ENCODE measurements at regions not wholly inside any gene's neighbourhood (a gene's known extent, or its start where the extent isn't known, plus 50 kb on each side); places are given as distances from the start of the nearest gene placed in this dataset.

GRCh38 chr9:119601632-119602031 is 232.4 kb upstream of the BRINP1 start:
- no peak overlapping the region for H4K8ac ChIP-seq (ENCODE audit: low read depth, low read length)
- H2BK12ac ChIP-seq (ENCODE audit: low read length), result no peak overlapping the region
- H3K27ac ChIP-seq (replicated peaks; ENCODE audit: low read length), result no peak overlapping the region
- H2BK5ac ChIP-seq (ENCODE audit: low read length), result no peak overlapping the region
- H2AK5ac ChIP-seq (ENCODE audit: low read depth, low read length), result no peak overlapping the region
- H3K9me3 ChIP-seq (replicated peaks in 1 of 2; ENCODE audit: control insufficient read depth in 2 of 2, insufficient read depth in 1 of 2, low read depth in 1 of 2, low read length in 2 of 2), result no peaks in the 10 kb centered on the region
- H4K91ac ChIP-seq (ENCODE audit: low read depth, low read length, poor library complexity), result no peak overlapping the region
- no peak for DNase-seq (ENCODE audit: low spot score)
- no peak overlapping the region for H3K4me2 ChIP-seq (ENCODE audit: insufficient read depth, low read length, poor library complexity, severe bottlenecking)
- no peak overlapping the region for H2BK15ac ChIP-seq (ENCODE audit: low read length)
- no peak overlapping the region for H2AFZ ChIP-seq (ENCODE audit: low read length)
- no peak overlapping the region for H2BK120ac ChIP-seq (ENCODE audit: low read depth, low read length)
- H3K4ac ChIP-seq (ENCODE audit: low read length), result no peak overlapping the region
- peaks cover 0 to 7% of the 10 kb centered on the region in 2 donors for H3K4me1 ChIP-seq (ENCODE audit: control insufficient read depth in 2 of 2, insufficient read depth in 1 of 2, low read depth in 1 of 2, low read length in 2 of 2)
- no peak overlapping the region for H3K14ac ChIP-seq (ENCODE audit: low read length)
- peak overlapping the region; percentile 3 for H3K18ac ChIP-seq (ENCODE audit: low read length)
- no peak overlapping the region for H3K23ac ChIP-seq (ENCODE audit: low read depth, low read length, poor library complexity)
- H3K36me3 ChIP-seq (replicated peaks in 1 of 2; ENCODE audit: control insufficient read depth in 2 of 2, insufficient read depth in 2 of 2, low read length in 2 of 2), result no peaks in the 10 kb centered on the region
- H3K27me3 ChIP-seq (ENCODE audit: control insufficient read depth in 3 of 3, insufficient read depth in 3 of 3, low read depth in 1 of 3, low read length in 3 of 3), result no peaks in the 10 kb centered on the region
- no peak overlapping the region for H3K9ac ChIP-seq (ENCODE audit: low read depth, low read length, poor library complexity)
- no peak overlapping the region for H3K4me3 ChIP-seq (ENCODE audit: low read length in 2 of 2)
- H3K79me1 ChIP-seq (ENCODE audit: low read depth, low read length), result no peaks in the 10 kb centered on the region

DNA sequence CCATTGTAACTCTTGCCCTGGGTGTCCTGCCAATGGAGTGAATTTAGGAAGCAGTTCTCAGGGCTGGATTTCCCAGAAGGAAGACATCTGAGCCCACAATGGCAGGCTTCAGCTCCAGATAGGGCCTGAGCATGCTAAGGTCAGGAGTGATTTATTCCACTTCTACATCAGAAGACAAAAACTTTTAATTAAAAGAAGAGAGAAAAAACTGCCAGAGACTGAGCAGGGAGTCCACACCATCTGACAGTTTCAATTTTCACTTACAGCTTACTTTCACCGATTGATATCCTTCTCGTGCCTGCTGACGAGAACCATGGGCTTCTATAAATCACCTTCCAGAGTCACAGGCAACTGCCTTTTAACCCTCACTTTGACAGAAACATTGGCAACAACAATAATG is 228.3 kb upstream of the BRINP1 start:
- H2BK12ac ChIP-seq (ENCODE audit: low read length), result no peak overlapping the region
- H3K27ac ChIP-seq (replicated peaks; ENCODE audit: low read length), result no peak overlapping the region
- H4K8ac ChIP-seq (ENCODE audit: low read depth, low read length), result no peak overlapping the region
- no peak overlapping the region for H3K4ac ChIP-seq (ENCODE audit: low read length)
- H4K91ac ChIP-seq (ENCODE audit: low read depth, low read length, poor library complexity), result no peak overlapping the region
- H2BK15ac ChIP-seq (ENCODE audit: low read length), result no peak overlapping the region
- H3K18ac ChIP-seq (ENCODE audit: low read length), result no peak overlapping the region
- H2AK5ac ChIP-seq (ENCODE audit: low read depth, low read length), result no peak overlapping the region
- no CpG with 5 or more reads among the region's 3 CpGs for WGBS, 2 donors (ENCODE audit: extremely low coverage in 2 of 2, insufficient read length in 2 of 2, insufficient replicate concordance in 1 of 2)
- no peak overlapping the region for H3K23ac ChIP-seq (ENCODE audit: low read depth, low read length, poor library complexity)
- peaks cover 0 to 4% of the 10 kb centered on the region in 2 donors for H3K4me1 ChIP-seq (ENCODE audit: control insufficient read depth in 2 of 2, insufficient read depth in 1 of 2, low read depth in 1 of 2, low read length in 2 of 2)
- H2BK120ac ChIP-seq (ENCODE audit: low read depth, low read length), result no peak overlapping the region
- H3K14ac ChIP-seq (ENCODE audit: low read length), result no peak overlapping the region
- H2AFZ ChIP-seq (ENCODE audit: low read length), result no peak overlapping the region
- H3K79me1 ChIP-seq (ENCODE audit: low read depth, low read length), result no peaks in the 10 kb centered on the region
- no peak overlapping the region for H2BK5ac ChIP-seq (ENCODE audit: low read length)
- no peak for DNase-seq (ENCODE audit: low spot score)
- no peak overlapping the region for H3K4me3 ChIP-seq (ENCODE audit: low read length in 2 of 2)
- H3K9me3 ChIP-seq (replicated peaks in 1 of 2; ENCODE audit: control insufficient read depth in 2 of 2, insufficient read depth in 1 of 2, low read depth in 1 of 2, low read length in 2 of 2), result no peaks in the 10 kb centered on the region
- H3K36me3 ChIP-seq (replicated peaks in 1 of 2; ENCODE audit: control insufficient read depth in 2 of 2, insufficient read depth in 2 of 2, low read length in 2 of 2), result no peaks in the 10 kb centered on the region
- no peak overlapping the region for H3K9ac ChIP-seq (ENCODE audit: low read depth, low read length, poor library complexity)
- H3K27me3 ChIP-seq (ENCODE audit: control insufficient read depth in 3 of 3, insufficient read depth in 3 of 3, low read depth in 1 of 3, low read length in 3 of 3), result no peaks in the 10 kb centered on the region
- no peak overlapping the region for H3K4me2 ChIP-seq (ENCODE audit: insufficient read depth, low read length, poor library complexity, severe bottlenecking)

DNA sequence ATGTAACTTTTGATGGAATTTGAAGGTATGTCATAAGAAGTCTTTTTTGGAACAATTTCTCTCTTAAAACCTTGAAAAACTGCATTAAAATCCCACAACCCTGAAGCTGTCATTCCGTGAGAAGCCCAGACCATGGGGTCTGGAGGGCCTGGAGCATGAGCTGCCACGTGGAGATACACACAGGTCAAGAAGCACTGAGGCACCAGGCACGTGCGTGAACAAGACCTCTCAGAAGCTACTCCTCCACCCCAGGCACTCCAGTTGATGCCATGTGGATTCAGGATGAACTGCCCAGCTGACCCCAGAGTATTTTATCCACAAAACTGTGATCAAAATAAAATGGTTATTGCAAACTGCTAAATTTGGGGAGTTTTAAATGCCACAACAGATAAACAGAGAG is 227.5 kb upstream of the BRINP1 start:
- no peak overlapping the region for H3K4me2 ChIP-seq (ENCODE audit: insufficient read depth, low read length, poor library complexity, severe bottlenecking)
- H4K8ac ChIP-seq (ENCODE audit: low read depth, low read length), result no peak overlapping the region
- no peaks in the 10 kb centered on the region for H3K27me3 ChIP-seq (ENCODE audit: control insufficient read depth in 3 of 3, insufficient read depth in 3 of 3, low read depth in 1 of 3, low read length in 3 of 3)
- H2BK15ac ChIP-seq (ENCODE audit: low read length), result no peak overlapping the region
- H3K79me1 ChIP-seq (ENCODE audit: low read depth, low read length), result no peaks in the 10 kb centered on the region
- H3K4me3 ChIP-seq (ENCODE audit: low read length in 2 of 2), result peak overlapping the region in 1 of 2 donors; percentile 64
- H4K91ac ChIP-seq (ENCODE audit: low read depth, low read length, poor library complexity), result no peak overlapping the region
- no peak for DNase-seq (ENCODE audit: low spot score)
- H3K9me3 ChIP-seq (replicated peaks in 1 of 2; ENCODE audit: control insufficient read depth in 2 of 2, insufficient read depth in 1 of 2, low read depth in 1 of 2, low read length in 2 of 2), result no peaks in the 10 kb centered on the region
- H3K36me3 ChIP-seq (replicated peaks in 1 of 2; ENCODE audit: control insufficient read depth in 2 of 2, insufficient read depth in 2 of 2, low read length in 2 of 2), result no peaks in the 10 kb centered on the region
- H3K9ac ChIP-seq (ENCODE audit: low read depth, low read length, poor library complexity), result no peak overlapping the region
- no peak overlapping the region for H2BK120ac ChIP-seq (ENCODE audit: low read depth, low read length)
- H3K4ac ChIP-seq (ENCODE audit: low read length), result no peak overlapping the region
- no peak overlapping the region for H2BK12ac ChIP-seq (ENCODE audit: low read length)
- no peak overlapping the region for H3K14ac ChIP-seq (ENCODE audit: low read length)
- H2AFZ ChIP-seq (ENCODE audit: low read length), result no peak overlapping the region
- peaks cover 0 to 3% of the 10 kb centered on the region in 2 donors for H3K4me1 ChIP-seq (ENCODE audit: control insufficient read depth in 2 of 2, insufficient read depth in 1 of 2, low read depth in 1 of 2, low read length in 2 of 2)
- H3K18ac ChIP-seq (ENCODE audit: low read length), result no peak overlapping the region
- WGBS, 2 donors (ENCODE audit: extremely low coverage in 2 of 2, insufficient read length in 2 of 2, insufficient replicate concordance in 1 of 2), result no CpG with 5 or more reads among the region's 4 CpGs
- no peak overlapping the region for H3K23ac ChIP-seq (ENCODE audit: low read depth, low read length, poor library complexity)
- no peak overlapping the region for H2BK5ac ChIP-seq (ENCODE audit: low read length)
- no peak overlapping the region for H2AK5ac ChIP-seq (ENCODE audit: low read depth, low read length)
- no peak overlapping the region for H3K27ac ChIP-seq (replicated peaks; ENCODE audit: low read length)

GRCh38 chr9:119588874-119589744 is 219.9 kb upstream of the BRINP1 start:
- Histone ChIP-seq H3K4me1 (ENCODE audit: control insufficient read depth in 2 of 2, insufficient read depth in 1 of 2, low read depth in 1 of 2, low read length in 2 of 2) (peaks cover 0 to 12% of the 10 kb centered on the region in 2 donors), H3K4me2 (ENCODE audit: insufficient read depth, low read length, poor library complexity, severe bottlenecking) (no peak overlapping the region), H2BK120ac (ENCODE audit: low read depth, low read length) (no peak overlapping the region), H2BK15ac (ENCODE audit: low read length) (no peak overlapping the region), H3K9me3 (replicated peaks in 1 of 2; ENCODE audit: control insufficient read depth in 2 of 2, insufficient read depth in 1 of 2, low read depth in 1 of 2, low read length in 2 of 2) (no peaks in the 10 kb centered on the region), H3K23ac (ENCODE audit: low read depth, low read length, poor library complexity) (no peak overlapping the region), H3K4ac (ENCODE audit: low read length) (no peak overlapping the region), H3K9ac (ENCODE audit: low read depth, low read length, poor library complexity) (no peak overlapping the region), H2AK5ac (ENCODE audit: low read depth, low read length) (no peak overlapping the region), H3K79me1 (ENCODE audit: low read depth, low read length) (no peaks in the 10 kb centered on the region), H3K36me3 (replicated peaks in 1 of 2; ENCODE audit: control insufficient read depth in 2 of 2, insufficient read depth in 2 of 2, low read length in 2 of 2) (no peaks in the 10 kb centered on the region), H2BK12ac (ENCODE audit: low read length) (no peak overlapping the region), H3K27ac (replicated peaks; ENCODE audit: low read length) (no peak overlapping the region), H3K14ac (ENCODE audit: low read length) (no peak overlapping the region), H2AFZ (ENCODE audit: low read length) (no peak overlapping the region), H3K18ac (ENCODE audit: low read length) (no peak overlapping the region), H4K91ac (ENCODE audit: low read depth, low read length, poor library complexity) (no peak overlapping the region), H3K27me3 (ENCODE audit: control insufficient read depth in 3 of 3, insufficient read depth in 3 of 3, low read depth in 1 of 3, low read length in 3 of 3) (no peaks in the 10 kb centered on the region), H4K8ac (ENCODE audit: low read depth, low read length) (no peak overlapping the region), H3K4me3 (ENCODE audit: low read length in 2 of 2) (no peak overlapping the region), H2BK5ac (ENCODE audit: low read length) (no peak overlapping the region)
- DNase-seq (ENCODE audit: low spot score), result no peak
- no CpG with 5 or more reads among the region's 12 CpGs for WGBS, 2 donors (ENCODE audit: extremely low coverage in 2 of 2, insufficient read length in 2 of 2, insufficient replicate concordance in 1 of 2)

Measured in neuronal stem cell (in vitro differentiated cells).